ENCODE measurements at regions not wholly inside any gene's neighbourhood (a gene's known extent, or its start where the extent isn't known, plus 50 kb on each side); places are given as distances from the start of the nearest gene placed in this dataset.

- H3K27me3 ChIP-seq (ENCODE audit: insufficient read depth, low read length): no peaks in the 10 kb centered on the region
- DNase-seq: no peak
- no peak overlapping the region for H3K9ac ChIP-seq (ENCODE audit: low read length)
- H4K8ac ChIP-seq (ENCODE audit: low read depth, low read length): no peak overlapping the region
- H3K27ac ChIP-seq (ENCODE audit: low read depth, low read length): no peak overlapping the region
- H2BK120ac ChIP-seq (ENCODE audit: insufficient read depth, low read length, poor library complexity): no peak overlapping the region
- H3K4me2 ChIP-seq (ENCODE audit: low read length): no peak overlapping the region
- no peak overlapping the region for H3K23ac ChIP-seq (ENCODE audit: low read length)
- no peak overlapping the region for H4K12ac ChIP-seq (ENCODE audit: low read depth, low read length)
- H3K9me3 ChIP-seq (ENCODE audit: insufficient read depth, low read depth, low read length): no peaks in the 10 kb centered on the region
- no peak overlapping the region for H2AK5ac ChIP-seq (ENCODE audit: low read length)
- H3K14ac ChIP-seq (ENCODE audit: low read length): no peak overlapping the region
- H3K4me3 ChIP-seq (ENCODE audit: low read depth, low read length): no peak overlapping the region
- no peak overlapping the region for H3K4ac ChIP-seq (ENCODE audit: low read depth, low read length)
- no peaks in the 10 kb centered on the region for H3K79me2 ChIP-seq (ENCODE audit: control insufficient read depth, insufficient read depth, low read length, poor library complexity)
- no peak overlapping the region for H3K18ac ChIP-seq (ENCODE audit: low read length)
- H3K36me3 ChIP-seq (ENCODE audit: control insufficient read depth in 1 of 2, insufficient read depth in 2 of 2, low read length in 2 of 2): no peaks in the 10 kb centered on the region
- no peaks in the 10 kb centered on the region for H3K79me1 ChIP-seq (ENCODE audit: low read length)
- H2AFZ ChIP-seq (ENCODE audit: insufficient read depth, low read length, poor library complexity): no peak overlapping the region
- no peak overlapping the region for H4K91ac ChIP-seq (ENCODE audit: low read depth, low read length)
- no peaks in the 10 kb centered on the region for H3K4me1 ChIP-seq (ENCODE audit: control insufficient read depth in 1 of 2, insufficient read depth in 2 of 2, low read length in 2 of 2)
- no peak overlapping the region for H2BK12ac ChIP-seq (ENCODE audit: low read length)
- no peak overlapping the region for H2BK5ac ChIP-seq (ENCODE audit: low read depth, low read length, poor library complexity)
These were observed 295.1 kb downstream of the ALDH8A1 start for GRCh38 chr6:134654751-134655150.

DNA sequence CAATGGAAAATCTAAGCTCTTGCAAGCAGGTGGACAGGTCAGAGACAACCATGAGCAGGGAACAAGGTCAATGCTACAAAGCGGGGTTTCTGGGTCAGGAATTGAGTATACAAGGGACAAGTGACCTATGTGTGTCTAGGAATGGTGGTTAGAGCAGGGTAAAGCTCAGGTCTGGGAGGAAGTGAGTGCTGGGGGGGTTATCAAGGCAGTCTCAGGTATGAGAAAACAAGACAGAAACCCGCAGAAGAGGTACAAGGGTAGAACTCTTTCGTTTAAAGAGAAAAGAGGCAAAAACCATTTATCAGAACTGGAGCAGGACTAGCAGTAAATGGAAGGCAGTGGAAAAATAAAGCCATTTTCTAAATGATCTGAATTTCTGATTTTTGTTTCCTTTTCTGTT, 298.4 kb downstream of the ALDH8A1 start:
- DNase-seq: no peak
- Histone ChIP-seq H3K27me3 (ENCODE audit: insufficient read depth, low read length) (no peaks in the 10 kb centered on the region), H3K4me1 (ENCODE audit: control insufficient read depth in 1 of 2, insufficient read depth in 2 of 2, low read length in 2 of 2) (no peaks in the 10 kb centered on the region), H3K79me1 (ENCODE audit: low read length) (no peaks in the 10 kb centered on the region), H2AK5ac (ENCODE audit: low read length) (no peak overlapping the region), H2BK5ac (ENCODE audit: low read depth, low read length, poor library complexity) (no peak overlapping the region), H3K36me3 (ENCODE audit: control insufficient read depth in 1 of 2, insufficient read depth in 2 of 2, low read length in 2 of 2) (no peaks in the 10 kb centered on the region), H4K91ac (ENCODE audit: low read depth, low read length) (no peak overlapping the region), H3K18ac (ENCODE audit: low read length) (no peak overlapping the region), H3K23ac (ENCODE audit: low read length) (no peak overlapping the region), H4K12ac (ENCODE audit: low read depth, low read length) (no peak overlapping the region), H3K27ac (ENCODE audit: low read depth, low read length) (no peak overlapping the region), H2AFZ (ENCODE audit: insufficient read depth, low read length, poor library complexity) (no peak overlapping the region), H2BK120ac (ENCODE audit: insufficient read depth, low read length, poor library complexity) (no peak overlapping the region), H2BK12ac (ENCODE audit: low read length) (no peak overlapping the region), H3K79me2 (ENCODE audit: control insufficient read depth, insufficient read depth, low read length, poor library complexity) (no peaks in the 10 kb centered on the region), H3K4me2 (ENCODE audit: low read length) (no peak overlapping the region), H3K14ac (ENCODE audit: low read length) (no peak overlapping the region), H3K9ac (ENCODE audit: low read length) (no peak overlapping the region), H3K9me3 (ENCODE audit: insufficient read depth, low read depth, low read length) (no peaks in the 10 kb centered on the region), H4K8ac (ENCODE audit: low read depth, low read length) (no peak overlapping the region), H3K4me3 (ENCODE audit: low read depth, low read length) (no peak overlapping the region), H3K4ac (ENCODE audit: low read depth, low read length) (no peak overlapping the region)
- WGBS (ENCODE audit: extremely low coverage, insufficient coverage, insufficient read length): no CpG with 5 or more reads among the region's 3 CpGs

- no peak overlapping the region for H4K8ac ChIP-seq (ENCODE audit: low read depth, low read length)
- H4K12ac ChIP-seq (ENCODE audit: low read depth, low read length): no peak overlapping the region
- H2BK12ac ChIP-seq (ENCODE audit: low read length): no peak overlapping the region
- H3K79me1 ChIP-seq (ENCODE audit: low read length): no peaks in the 10 kb centered on the region
- no peak overlapping the region for H3K23ac ChIP-seq (ENCODE audit: low read length)
- H3K4me2 ChIP-seq (ENCODE audit: low read length): no peak overlapping the region
- no peak overlapping the region for H2BK120ac ChIP-seq (ENCODE audit: insufficient read depth, low read length, poor library complexity)
- DNase-seq: no peak
- H3K27ac ChIP-seq (ENCODE audit: low read depth, low read length): no peak overlapping the region
- peaks cover 0 to 3% of the 10 kb centered on the region in 2 experiments for H3K4me1 ChIP-seq (ENCODE audit: control insufficient read depth in 1 of 2, insufficient read depth in 2 of 2, low read length in 2 of 2)
- no peaks in the 10 kb centered on the region for H3K36me3 ChIP-seq (ENCODE audit: control insufficient read depth in 1 of 2, insufficient read depth in 2 of 2, low read length in 2 of 2)
- no peak overlapping the region for H2BK5ac ChIP-seq (ENCODE audit: low read depth, low read length, poor library complexity)
- H3K18ac ChIP-seq (ENCODE audit: low read length): no peak overlapping the region
- H3K9me3 ChIP-seq (ENCODE audit: insufficient read depth, low read depth, low read length): no peaks in the 10 kb centered on the region
- H2AFZ ChIP-seq (ENCODE audit: insufficient read depth, low read length, poor library complexity): no peak overlapping the region
- H3K4ac ChIP-seq (ENCODE audit: low read depth, low read length): no peak overlapping the region
- H3K4me3 ChIP-seq (ENCODE audit: low read depth, low read length): no peak overlapping the region
- no peak overlapping the region for H3K14ac ChIP-seq (ENCODE audit: low read length)
- no peaks in the 10 kb centered on the region for H3K79me2 ChIP-seq (ENCODE audit: control insufficient read depth, insufficient read depth, low read length, poor library complexity)
- no CpG with 5 or more reads among the region's 3 CpGs for WGBS (ENCODE audit: extremely low coverage, insufficient coverage, insufficient read length)
- H3K27me3 ChIP-seq (ENCODE audit: insufficient read depth, low read length): no peaks in the 10 kb centered on the region
- no peak overlapping the region for H3K9ac ChIP-seq (ENCODE audit: low read length)
- no peak overlapping the region for H2AK5ac ChIP-seq (ENCODE audit: low read length)
- no peak overlapping the region for H4K91ac ChIP-seq (ENCODE audit: low read depth, low read length)
These were observed 302.0 kb downstream of the ALDH8A1 start for GRCh38 chr6:134647861-134648260.

DNA sequence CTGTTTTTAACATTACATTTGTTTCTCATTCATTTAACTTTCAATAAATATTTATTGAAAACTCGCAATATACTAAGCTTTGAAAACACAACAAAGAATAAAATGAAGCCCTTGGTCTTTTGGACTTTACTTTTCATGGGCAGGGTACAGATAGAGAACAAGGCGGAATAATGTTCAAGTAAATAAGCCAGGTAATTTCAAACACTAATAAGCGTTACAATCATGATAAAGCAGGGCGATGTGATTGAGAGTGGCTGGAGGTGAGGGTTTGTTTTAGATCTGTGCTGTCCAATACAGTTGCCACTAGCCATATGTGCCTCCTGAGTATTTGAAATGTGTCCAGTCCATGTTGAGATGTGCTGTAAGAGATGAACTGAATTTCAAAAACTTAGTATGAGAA, 307.1 kb downstream of the ALDH8A1 start:
- Histone ChIP-seq H3K18ac (ENCODE audit: low read length) (no peak overlapping the region), H3K4ac (ENCODE audit: low read depth, low read length) (no peak overlapping the region), H3K36me3 (ENCODE audit: control insufficient read depth in 1 of 2, insufficient read depth in 2 of 2, low read length in 2 of 2) (no peaks in the 10 kb centered on the region), H3K79me2 (ENCODE audit: control insufficient read depth, insufficient read depth, low read length, poor library complexity) (no peaks in the 10 kb centered on the region), H3K4me1 (ENCODE audit: control insufficient read depth in 1 of 2, insufficient read depth in 2 of 2, low read length in 2 of 2) (peaks cover 3 to 5% of the 10 kb centered on the region in 2 experiments), H2BK5ac (ENCODE audit: low read depth, low read length, poor library complexity) (no peak overlapping the region), H3K79me1 (ENCODE audit: low read length) (peaks cover 2% of the 10 kb centered on the region), H2BK12ac (ENCODE audit: low read length) (no peak overlapping the region), H4K8ac (ENCODE audit: low read depth, low read length) (no peak overlapping the region), H3K27ac (ENCODE audit: low read depth, low read length) (no peak overlapping the region), H3K27me3 (ENCODE audit: insufficient read depth, low read length) (no peaks in the 10 kb centered on the region), H4K12ac (ENCODE audit: low read depth, low read length) (no peak overlapping the region), H3K9ac (ENCODE audit: low read length) (no peak overlapping the region), H2BK120ac (ENCODE audit: insufficient read depth, low read length, poor library complexity) (no peak overlapping the region), H2AFZ (ENCODE audit: insufficient read depth, low read length, poor library complexity) (no peak overlapping the region), H3K4me2 (ENCODE audit: low read length) (no peak overlapping the region), H4K91ac (ENCODE audit: low read depth, low read length) (no peak overlapping the region), H2AK5ac (ENCODE audit: low read length) (no peak overlapping the region), H3K4me3 (ENCODE audit: low read depth, low read length) (no peak overlapping the region), H3K14ac (ENCODE audit: low read length) (no peak overlapping the region), H3K23ac (ENCODE audit: low read length) (no peak overlapping the region), H3K9me3 (ENCODE audit: insufficient read depth, low read depth, low read length) (no peaks in the 10 kb centered on the region)
- DNase-seq: no peak
- no CpG with 5 or more reads among the region's 4 CpGs for WGBS (ENCODE audit: extremely low coverage, insufficient coverage, insufficient read length)
